ENCODE measurements at regions not wholly inside any gene's neighbourhood (a gene's known extent, or its start where the extent isn't known, plus 50 kb on each side); places are given as distances from the start of the nearest gene placed in this dataset.

GRCh38 chr12:42961395-42961794 is 371.8 kb upstream of the PRICKLE1 start:
- TF ChIP-seq, protein P1, sequence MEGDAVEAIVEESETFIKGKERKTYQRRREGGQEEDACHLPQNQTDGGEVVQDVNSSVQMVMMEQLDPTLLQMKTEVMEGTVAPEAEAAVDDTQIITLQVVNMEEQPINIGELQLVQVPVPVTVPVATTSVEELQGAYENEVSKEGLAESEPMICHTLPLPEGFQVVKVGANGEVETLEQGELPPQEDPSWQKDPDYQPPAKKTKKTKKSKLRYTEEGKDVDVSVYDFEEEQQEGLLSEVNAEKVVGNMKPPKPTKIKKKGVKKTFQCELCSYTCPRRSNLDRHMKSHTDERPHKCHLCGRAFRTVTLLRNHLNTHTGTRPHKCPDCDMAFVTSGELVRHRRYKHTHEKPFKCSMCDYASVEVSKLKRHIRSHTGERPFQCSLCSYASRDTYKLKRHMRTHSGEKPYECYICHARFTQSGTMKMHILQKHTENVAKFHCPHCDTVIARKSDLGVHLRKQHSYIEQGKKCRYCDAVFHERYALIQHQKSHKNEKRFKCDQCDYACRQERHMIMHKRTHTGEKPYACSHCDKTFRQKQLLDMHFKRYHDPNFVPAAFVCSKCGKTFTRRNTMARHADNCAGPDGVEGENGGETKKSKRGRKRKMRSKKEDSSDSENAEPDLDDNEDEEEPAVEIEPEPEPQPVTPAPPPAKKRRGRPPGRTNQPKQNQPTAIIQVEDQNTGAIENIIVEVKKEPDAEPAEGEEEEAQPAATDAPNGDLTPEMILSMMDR (optimal IDR thresholded peaks at IDR 0.05 in 1 of 3, IDR thresholded peaks at IDR 0.05 in 1 of 3, conservative IDR thresholded peaks at IDR 0.05 in 1 of 3; ENCODE audit: extremely low read depth in 1 of 3, insufficient read depth in 2 of 3, low read length in 3 of 3), result no peak
- no peak for TF ChIP-seq EZH2 (IDR thresholded peaks at IDR 0.05; ENCODE audit: low read length)

Data from keratinocyte (primary cell).